ENCODE measurements at regions not wholly inside any gene's neighbourhood (a gene's known extent, or its start where the extent isn't known, plus 50 kb on each side); places are given as distances from the start of the nearest gene placed in this dataset.
"Not testable (repeated sequence)": the region's sequence is repeated elsewhere in the genome, so short reads cannot be mapped to it uniquely, and the experiment has no call there.

- no peak for DNase-seq
Measured at GRCh38 chr5:147085409-147085808, 149.4 kb upstream of the STK32A start.

GRCh38 chr5:147092044-147092443, 142.8 kb upstream of the STK32A start:
- peak; percentile 6 for DNase-seq

GRCh38 chr5:147093138-147093537, 141.7 kb upstream of the STK32A start:
- no peak for DNase-seq

- DNase-seq, result no peak
Measured at GRCh38 chr5:147095740-147096139, 139.1 kb upstream of the STK32A start.

GRCh38 chr5:147098233-147098790, 136.5 kb upstream of the STK32A start:
- DNase-seq, result peak; percentile 79

GRCh38 chr5:147101659-147102369, 133.0 kb upstream of the STK32A start:
- DNase-seq, result no peak

GRCh38 chr5:147112899-147113298, 121.9 kb upstream of the STK32A start:
- no peak for DNase-seq

GRCh38 chr5:147113967-147114366, 120.9 kb upstream of the STK32A start:
- no peak for DNase-seq

GRCh38 chr5:147139759-147140158, 95.1 kb upstream of the STK32A start:
- not testable (repeated sequence) for DNase-seq

GRCh38 chr5:147140558-147140957, 94.3 kb upstream of the STK32A start:
- peak; percentile 96 for DNase-seq

- not testable (repeated sequence) for DNase-seq
Measured at GRCh38 chr5:147141580-147141979, 93.2 kb upstream of the STK32A start.

GRCh38 chr5:147143215-147143614, 91.6 kb upstream of the STK32A start:
- no peak for DNase-seq

GRCh38 chr5:147145328-147145727, 89.5 kb upstream of the STK32A start:
- DNase-seq, result no peak

- DNase-seq, result no peak
Measured at GRCh38 chr5:147148715-147149114, 86.1 kb upstream of the STK32A start.

GRCh38 chr5:147152086-147152485, 82.7 kb upstream of the STK32A start:
- no peak for DNase-seq

- no peak for DNase-seq
Measured at GRCh38 chr5:147154809-147155208, 80.0 kb upstream of the STK32A start.

GRCh38 chr5:147156012-147156411, 78.8 kb upstream of the STK32A start:
- peak; percentile 4 for DNase-seq

GRCh38 chr5:147160902-147161700, 73.7 kb upstream of the STK32A start:
- DNase-seq, result no peak

- no peak for DNase-seq
Measured at GRCh38 chr5:147162740-147163139, 72.1 kb upstream of the STK32A start.

- no peak for DNase-seq
Measured at GRCh38 chr5:147167529-147167928, 67.3 kb upstream of the STK32A start.

- no peak for DNase-seq
Measured at GRCh38 chr5:147168578-147169327, 66.1 kb upstream of the STK32A start.

GRCh38 chr5:147169399-147169798, 65.4 kb upstream of the STK32A start:
- DNase-seq, result peak; percentile 14

- DNase-seq, result peak; percentile 28
Measured at GRCh38 chr5:147169901-147170300, 64.9 kb upstream of the STK32A start.

Data from NCI-H146 (cell line).